GM19043 (cell line): ENCODE measurements at regions not wholly inside any gene's neighbourhood (a gene's known extent, or its start where the extent isn't known, plus 50 kb on each side); places are given as distances from the start of the nearest gene placed in this dataset.
"Not testable (repeated sequence)": the region's sequence is repeated elsewhere in the genome, so short reads cannot be mapped to it uniquely, and the experiment has no call there.

Experiments
- ATAC-seq: cut with Tn5 transposase; IDR thresholded peaks from one replicate; pipeline ENCODE4 v1.9.1; 2021; ENCODE audit warnings: low read depth; ENCODE audit not compliant: unreplicated experiment

DNA sequence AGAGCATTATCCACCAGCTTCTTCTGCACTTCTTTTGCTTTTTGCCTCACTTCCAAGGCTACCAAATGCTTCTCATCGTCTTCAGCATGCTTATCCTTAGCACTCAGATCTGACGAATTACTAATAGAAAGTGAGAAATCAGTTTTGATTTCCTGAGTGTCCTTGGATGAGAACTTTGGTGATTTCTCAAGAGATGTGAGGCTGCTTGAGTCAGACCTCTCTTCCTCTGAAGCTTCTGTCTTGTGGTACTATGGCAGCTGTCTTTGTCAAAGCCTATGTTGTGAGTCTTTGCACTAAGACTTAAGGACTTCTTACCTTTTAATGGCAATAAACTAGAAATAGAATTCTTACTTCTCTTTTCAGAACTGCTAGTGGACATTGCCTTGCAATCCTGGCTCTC, 169.9 kb downstream of the CPE start:
- no peak for ATAC-seq

DNA sequence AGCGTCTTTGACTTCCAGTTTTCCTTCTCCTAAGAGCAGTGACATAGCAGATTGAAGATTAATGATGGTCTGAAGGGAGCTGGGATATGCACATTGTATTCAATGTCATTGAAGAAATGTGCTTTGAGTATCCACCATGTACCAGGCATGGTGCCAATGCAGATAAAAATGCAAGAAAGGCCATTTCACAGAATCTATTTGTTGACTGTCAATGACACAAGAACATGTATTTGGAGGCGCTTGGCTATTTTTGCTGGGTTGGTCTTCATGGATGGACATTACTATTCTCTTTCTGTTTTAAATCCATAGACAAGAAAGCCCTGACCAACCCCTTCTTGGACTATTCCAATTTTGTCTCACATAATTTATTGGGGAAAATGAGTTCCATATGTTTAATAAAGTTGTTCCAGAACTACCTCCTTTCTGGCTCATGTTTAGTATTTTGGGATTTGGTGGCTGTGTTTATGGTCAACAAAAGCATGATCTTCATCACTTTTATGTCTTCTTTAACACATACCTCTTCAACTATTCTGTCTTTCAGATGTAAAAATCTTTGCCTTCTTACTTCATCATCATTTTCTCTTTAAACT, 174.5 kb downstream of the CPE start:
- ATAC-seq: no peak

DNA sequence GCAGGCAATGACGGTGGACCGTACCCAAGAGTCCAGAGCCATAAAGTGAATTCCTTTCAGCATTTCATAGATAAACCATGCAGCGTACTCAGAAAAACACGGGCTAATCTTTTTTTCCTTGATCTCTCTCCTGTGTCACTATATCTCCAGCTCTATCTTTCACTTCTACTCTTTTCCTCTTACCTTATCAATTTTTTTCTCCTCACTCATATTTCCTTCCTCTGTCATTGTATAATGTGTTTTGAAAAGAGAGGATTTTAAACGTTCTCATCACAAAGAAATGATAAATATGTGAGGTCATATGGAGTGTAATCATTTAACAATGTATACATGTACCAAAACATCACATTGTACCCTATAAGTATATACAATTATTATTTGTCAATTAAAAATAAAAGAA, 176.5 kb downstream of the CPE start:
- no peak for ATAC-seq

- ATAC-seq: no peak
These were observed 177.6 kb downstream of the CPE start for GRCh38 chr4:165556383-165556782.

DNA sequence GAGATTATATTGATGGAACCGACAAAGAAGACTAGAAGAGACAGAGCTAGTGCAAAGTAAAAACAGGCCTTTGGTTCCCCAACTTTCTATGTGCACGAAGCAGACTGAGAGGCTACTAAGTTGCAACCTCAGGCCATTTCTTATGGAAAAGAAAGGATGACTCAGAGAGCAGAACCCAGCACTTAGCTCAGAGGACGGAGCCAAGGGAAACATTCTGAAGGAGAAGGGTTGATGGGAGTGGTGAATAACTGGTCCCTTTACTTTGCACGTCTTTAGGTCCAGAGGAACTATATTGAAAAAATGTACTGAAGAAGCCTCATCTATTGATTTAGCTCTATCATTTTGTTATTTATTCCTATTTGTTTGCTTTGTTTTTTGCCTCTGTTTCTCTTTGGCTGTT, 182.1 kb downstream of the CPE start:
- ATAC-seq: no peak

DNA sequence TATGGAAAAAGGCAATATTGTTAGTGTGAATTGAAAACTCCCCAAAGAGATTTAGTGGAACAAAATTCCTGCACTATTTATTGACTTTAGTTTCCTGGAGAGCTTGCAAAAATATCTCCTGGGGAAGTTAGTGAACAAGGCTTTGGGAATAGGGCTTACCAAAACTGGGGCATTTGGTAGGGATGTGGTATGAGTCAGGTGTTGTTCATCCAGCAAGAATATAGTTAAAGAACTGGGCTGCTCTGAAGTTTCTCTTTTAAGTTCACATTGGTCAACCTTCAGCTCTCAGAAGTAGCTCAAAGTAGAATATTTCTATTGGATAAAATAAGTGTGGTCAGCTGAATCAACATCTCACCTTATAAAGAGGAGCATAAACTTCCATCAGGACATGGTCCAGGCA, 185.0 kb downstream of the CPE start:
- ATAC-seq: no peak

DNA sequence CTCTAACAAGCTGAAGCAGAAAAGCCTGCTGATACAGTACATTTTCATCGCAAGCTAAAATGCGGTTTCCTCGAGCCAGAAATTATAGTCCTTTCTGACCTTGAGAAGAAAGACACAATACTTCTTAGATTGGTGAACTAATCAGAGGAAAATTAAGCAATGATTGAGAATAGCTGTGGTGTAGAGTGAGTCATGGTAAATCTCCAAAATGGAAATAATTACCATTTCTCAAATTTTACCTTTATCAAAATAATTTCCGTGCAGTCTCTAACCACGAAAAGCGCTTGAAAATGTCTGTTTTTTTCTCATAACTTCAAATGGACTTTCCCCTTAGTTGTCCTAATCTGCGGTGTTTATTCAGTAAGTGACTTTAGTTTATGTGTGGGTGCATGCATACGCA, 190.2 kb downstream of the CPE start:
- ATAC-seq: no peak

DNA sequence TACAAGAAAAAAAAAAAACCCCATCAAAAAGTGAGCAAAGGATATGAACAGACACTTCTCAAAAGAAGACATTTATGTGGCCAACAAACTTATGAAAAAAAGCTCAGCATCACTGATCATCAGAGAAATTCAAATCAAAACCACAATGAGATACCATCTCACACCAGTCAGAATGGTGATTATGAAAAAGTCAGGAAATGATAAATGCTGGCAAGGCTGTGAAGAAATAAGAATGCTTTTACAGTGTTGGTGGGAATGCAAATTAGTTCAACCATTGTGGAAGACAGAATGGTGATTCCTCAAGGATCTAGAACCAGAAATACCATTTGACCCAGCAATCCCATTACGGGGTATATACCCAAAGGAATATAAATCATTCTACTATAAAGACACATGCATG, 192.7 kb downstream of the CPE start:
- not testable (repeated sequence) for ATAC-seq

- no peak for ATAC-seq
These were observed 201.6 kb downstream of the CPE start for GRCh38 chr4:165580351-165580905.

- ATAC-seq: no peak
These were observed 204.5 kb downstream of the CPE start for GRCh38 chr4:165583341-165583740.

GRCh38 chr4:165584916-165585315, 206.1 kb downstream of the CPE start:
- ATAC-seq: no peak

GRCh38 chr4:165588534-165589315, 209.9 kb downstream of the CPE start:
- no peak for ATAC-seq

DNA sequence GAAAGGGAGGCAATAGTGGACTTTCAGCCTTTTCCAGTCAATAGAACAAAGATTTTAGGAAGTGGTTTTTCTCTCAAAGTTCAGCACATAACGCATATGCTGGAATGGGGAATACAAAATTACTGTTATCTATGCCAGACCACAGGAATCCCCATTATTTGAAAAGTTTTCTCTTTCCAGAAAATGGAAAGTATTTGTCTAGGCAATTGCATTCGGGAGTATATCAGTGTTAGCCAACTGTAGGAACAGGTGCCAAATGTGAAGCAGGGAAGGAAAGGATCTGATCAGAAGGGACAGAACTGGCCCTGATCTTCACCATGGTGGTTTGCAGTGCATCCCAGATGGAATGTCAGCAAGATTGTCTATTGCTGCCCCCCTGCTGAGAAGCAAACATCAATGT, 213.6 kb downstream of the CPE start:
- no peak for ATAC-seq

DNA sequence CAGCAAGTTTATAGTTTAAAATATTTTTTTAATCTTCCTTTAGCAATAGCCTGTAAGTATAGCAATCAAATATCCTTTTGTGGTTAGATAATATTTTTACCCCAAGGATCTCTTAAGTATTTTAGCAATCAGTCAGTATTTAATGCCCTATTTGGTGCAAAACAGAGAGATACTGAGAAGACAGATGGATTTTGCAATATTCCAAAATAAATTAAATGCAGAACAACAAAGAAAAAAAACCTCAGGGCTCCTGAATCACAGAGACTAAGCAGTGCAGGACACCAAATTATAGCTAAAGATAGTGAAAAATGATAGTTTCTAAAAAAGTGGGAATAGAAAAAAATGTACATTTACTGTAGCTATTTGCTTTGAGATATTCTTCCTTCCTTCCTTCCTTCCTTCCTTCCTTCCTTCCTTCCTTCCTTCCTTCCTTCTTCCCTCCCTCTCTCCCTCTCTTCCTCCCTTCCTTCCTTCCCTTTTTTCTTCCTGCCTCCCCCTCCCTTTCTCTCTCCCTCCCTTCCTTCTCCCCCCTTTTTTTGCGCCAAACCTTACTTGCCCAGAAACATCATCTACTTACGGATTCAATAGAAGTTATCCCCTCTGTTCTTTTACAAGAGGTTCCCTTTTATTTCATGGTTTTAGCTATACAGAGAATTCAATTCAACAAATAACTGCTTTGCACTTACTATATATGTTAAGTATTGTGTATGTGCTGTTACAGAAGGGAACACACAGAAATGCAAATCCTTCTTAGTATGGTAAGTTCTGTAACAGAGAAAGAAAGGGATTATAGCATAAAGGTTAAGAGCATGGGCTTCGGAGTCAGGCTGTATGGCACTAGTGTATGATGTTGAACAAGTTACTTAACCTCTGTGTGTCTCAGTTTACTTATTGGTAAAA, 219.0 kb downstream of the CPE start:
- no peak for ATAC-seq

DNA sequence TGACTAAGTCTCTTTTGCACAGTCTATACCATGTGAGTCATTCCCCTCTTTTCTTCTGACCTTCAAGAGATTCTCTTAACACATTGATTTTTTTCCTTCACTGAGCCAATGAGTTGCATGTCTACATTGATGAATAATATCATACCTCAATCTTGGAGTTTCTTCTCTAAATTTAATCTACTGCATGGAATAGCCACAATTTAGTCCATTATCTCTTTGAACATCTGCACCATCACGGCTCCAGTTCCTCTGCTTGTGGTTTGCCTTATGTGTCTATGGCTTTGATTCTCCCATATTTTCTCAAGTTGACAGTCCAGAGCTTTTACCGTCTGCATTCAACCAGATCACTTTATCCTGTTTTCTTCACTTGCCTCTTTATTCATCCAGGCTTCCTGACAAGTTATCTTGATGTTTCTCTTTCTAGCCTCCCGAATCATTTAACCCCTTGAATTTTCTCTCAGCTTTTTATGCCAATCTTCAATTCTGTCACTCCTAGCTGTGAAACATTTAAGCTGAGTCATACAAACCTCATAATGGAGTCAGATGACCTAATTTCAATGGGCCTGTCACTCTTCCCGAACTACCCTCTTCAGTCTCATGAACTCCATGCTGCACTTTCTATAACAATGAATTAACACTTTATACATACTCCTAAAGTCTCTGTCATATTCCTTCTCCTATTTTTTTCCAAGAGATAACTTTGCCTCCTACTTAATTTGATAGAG, 222.3 kb downstream of the CPE start:
- no peak for ATAC-seq

GRCh38 chr4:165602621-165603020, 223.8 kb downstream of the CPE start:
- no peak for ATAC-seq

DNA sequence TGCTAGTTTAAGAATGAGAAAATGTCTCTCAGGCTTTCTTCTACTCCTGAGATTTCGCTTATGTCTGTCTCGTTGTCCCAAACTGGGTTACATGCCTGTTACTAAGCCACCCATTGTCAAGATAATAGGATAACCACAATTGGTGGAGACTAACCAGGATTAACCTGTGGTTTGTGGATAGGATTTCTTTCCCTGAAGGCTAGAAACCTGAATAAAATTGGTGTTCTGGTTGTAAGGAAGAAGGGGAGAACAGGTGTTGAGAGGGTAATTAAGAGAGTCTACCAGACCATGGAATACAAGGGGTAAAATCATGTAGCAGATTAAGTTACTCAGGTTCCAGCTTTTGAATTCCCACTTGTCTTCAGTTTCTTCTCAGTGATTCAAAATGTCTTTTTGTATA, 225.4 kb downstream of the CPE start:
- ATAC-seq: no peak

DNA sequence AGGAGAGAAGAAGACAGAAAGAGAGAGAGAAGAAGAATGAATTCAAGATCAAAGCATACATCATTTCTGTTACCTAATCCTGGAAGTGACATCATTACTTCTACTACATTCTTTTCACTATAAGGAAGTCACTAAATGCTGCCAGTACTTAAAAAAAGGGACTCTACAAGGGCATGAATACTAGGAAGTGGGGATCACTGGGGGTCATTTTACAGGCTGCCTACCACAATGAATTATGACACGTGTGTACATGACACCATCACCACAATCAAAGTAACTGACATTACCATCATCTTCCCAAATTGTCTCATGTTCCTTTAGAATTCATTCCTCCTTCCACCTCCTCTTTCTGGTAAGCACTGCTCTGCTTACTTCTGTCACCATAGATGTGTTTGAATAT, 227.0 kb downstream of the CPE start:
- no peak for ATAC-seq

DNA sequence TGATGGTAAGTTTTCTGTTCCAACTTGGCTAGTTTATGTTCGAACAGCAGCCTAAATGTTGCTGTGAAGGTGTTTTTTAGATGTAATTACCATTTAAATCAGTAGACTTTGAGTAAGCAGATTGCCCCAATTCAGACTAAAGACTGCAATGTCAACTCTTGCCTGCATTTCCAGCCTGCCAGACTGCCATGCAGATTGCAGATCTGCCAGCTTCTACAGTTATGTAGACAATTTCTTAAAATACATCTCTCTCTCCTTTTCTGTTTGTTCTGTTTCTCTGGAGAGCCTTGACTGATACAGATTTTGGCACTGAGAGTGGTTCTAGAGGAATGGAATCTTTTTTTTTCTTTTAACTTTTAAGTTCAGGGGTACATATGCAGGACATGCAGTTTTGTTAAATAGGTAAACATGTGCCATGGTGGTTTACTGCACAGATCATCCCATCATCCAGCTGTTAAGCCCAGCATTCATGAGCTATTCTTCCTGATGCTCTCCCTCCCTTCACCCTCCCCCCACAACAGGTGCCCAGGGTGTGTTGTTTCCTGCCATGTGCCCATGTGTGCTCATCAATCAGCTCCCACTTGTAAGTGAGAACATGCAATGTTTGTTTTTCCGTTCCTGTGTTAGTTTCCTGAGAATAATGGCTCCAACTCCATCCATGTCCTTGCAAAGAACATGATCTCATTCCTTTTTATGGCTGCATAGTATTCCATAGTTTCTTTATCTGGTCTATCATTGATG, 227.8 kb downstream of the CPE start:
- ATAC-seq: no peak

GRCh38 chr4:165609653-165610052, 230.8 kb downstream of the CPE start:
- no peak for ATAC-seq
